ENCODE measurements at regions not wholly inside any gene's neighbourhood (a gene's known extent, or its start where the extent isn't known, plus 50 kb on each side); places are given as distances from the start of the nearest gene placed in this dataset.
"Not testable (repeated sequence)": the region's sequence is repeated elsewhere in the genome, so short reads cannot be mapped to it uniquely, and the experiment has no call there.

DNA sequence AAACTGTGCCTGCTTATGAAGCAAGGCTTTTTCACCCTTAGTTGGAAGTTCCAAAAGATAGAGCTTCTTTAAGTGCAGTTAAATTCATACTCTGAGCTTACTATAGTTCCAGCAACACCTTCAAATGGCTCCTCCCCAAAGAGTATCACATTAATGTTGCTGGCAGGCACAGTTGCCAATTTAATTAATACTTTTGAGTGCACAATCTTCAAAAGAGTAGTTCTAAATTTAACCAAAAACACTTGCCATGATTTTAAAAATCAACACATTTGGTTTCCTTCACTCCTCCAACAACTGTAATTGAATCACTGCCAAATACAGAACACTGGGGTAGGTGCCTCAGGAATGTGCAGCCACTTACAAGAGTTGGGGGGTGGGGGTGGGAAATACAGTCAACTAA lies 150.6 kb upstream of the UBE2E3 start:
- no peak for DNase-seq
- TF ChIP-seq, protein P1, sequence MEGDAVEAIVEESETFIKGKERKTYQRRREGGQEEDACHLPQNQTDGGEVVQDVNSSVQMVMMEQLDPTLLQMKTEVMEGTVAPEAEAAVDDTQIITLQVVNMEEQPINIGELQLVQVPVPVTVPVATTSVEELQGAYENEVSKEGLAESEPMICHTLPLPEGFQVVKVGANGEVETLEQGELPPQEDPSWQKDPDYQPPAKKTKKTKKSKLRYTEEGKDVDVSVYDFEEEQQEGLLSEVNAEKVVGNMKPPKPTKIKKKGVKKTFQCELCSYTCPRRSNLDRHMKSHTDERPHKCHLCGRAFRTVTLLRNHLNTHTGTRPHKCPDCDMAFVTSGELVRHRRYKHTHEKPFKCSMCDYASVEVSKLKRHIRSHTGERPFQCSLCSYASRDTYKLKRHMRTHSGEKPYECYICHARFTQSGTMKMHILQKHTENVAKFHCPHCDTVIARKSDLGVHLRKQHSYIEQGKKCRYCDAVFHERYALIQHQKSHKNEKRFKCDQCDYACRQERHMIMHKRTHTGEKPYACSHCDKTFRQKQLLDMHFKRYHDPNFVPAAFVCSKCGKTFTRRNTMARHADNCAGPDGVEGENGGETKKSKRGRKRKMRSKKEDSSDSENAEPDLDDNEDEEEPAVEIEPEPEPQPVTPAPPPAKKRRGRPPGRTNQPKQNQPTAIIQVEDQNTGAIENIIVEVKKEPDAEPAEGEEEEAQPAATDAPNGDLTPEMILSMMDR (IDR thresholded peaks at IDR 0.05), result no peak
- H3K36me3 ChIP-seq, result no peaks in the 10 kb centered on the region
- no peak overlapping the region for H3K4me3 ChIP-seq
- H3K4me1 ChIP-seq, result no peaks in the 10 kb centered on the region
- H3K27me3 ChIP-seq, result no peaks in the 10 kb centered on the region
- H3K9me3 ChIP-seq, result no peaks in the 10 kb centered on the region
- ATAC-seq, result no peak
- H3K27ac ChIP-seq, result no peak overlapping the region
- intact Hi-C loops (cut with DNase I), result no loop called here

DNA sequence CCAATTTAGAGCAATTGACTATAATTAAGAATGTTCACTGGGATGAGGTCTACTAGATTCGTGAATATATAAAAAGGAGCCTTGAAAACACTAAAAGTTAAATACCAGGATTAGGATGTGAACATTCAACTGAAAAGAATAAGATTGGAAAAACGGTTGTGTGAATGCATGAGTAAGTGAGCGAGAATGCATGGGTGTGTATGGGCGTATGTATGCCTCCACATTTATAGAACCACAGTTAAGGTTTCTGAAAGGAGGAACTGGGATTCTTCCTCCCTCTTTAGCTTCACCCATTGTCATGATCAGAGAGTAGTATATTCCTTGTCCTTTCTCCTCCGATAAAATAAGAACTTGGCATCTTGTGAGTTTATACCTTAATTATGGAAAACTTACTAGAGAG lies 151.1 kb upstream of the UBE2E3 start:
- Histone ChIP-seq H3K4me3 (no peak overlapping the region), H3K9me3 (no peaks in the 10 kb centered on the region), H3K27me3 (no peaks in the 10 kb centered on the region), H3K36me3 (no peaks in the 10 kb centered on the region), H3K4me1 (no peaks in the 10 kb centered on the region), H3K27ac (no peak overlapping the region)
- TF ChIP-seq, protein P1 (IDR thresholded peaks at IDR 0.05), result no peak
- DNase-seq (no peak), ATAC-seq (no peak)
- intact Hi-C loops (cut with DNase I), result no loop called here

DNA sequence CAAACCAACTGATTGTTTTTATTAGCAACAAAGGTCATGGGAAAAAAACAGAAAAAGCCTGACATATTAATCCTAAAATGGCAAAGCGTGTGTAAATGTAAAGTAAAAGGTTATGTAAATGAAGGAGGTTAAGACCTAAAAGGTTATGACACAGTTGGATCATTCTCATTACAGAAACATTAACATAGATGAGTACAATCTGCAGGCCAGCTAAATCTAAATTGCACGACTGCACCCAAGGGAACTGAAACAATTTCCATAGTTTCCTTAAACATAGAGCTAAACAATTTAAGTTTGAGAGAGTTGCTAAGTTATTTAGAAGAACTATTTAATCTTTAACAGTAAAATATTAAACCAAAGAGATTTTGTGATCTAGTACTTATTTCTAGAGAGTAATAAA lies 151.6 kb upstream of the UBE2E3 start:
- intact Hi-C loops (cut with DNase I), result no loop called here
- Histone ChIP-seq H3K9me3 (no peaks in the 10 kb centered on the region), H3K27me3 (no peaks in the 10 kb centered on the region), H3K27ac (no peak overlapping the region), H3K4me1 (no peaks in the 10 kb centered on the region), H3K36me3 (no peaks in the 10 kb centered on the region), H3K4me3 (no peak overlapping the region)
- DNase-seq (no peak), ATAC-seq (no peak)
- TF ChIP-seq, protein P1 (IDR thresholded peaks at IDR 0.05), result no peak

DNA sequence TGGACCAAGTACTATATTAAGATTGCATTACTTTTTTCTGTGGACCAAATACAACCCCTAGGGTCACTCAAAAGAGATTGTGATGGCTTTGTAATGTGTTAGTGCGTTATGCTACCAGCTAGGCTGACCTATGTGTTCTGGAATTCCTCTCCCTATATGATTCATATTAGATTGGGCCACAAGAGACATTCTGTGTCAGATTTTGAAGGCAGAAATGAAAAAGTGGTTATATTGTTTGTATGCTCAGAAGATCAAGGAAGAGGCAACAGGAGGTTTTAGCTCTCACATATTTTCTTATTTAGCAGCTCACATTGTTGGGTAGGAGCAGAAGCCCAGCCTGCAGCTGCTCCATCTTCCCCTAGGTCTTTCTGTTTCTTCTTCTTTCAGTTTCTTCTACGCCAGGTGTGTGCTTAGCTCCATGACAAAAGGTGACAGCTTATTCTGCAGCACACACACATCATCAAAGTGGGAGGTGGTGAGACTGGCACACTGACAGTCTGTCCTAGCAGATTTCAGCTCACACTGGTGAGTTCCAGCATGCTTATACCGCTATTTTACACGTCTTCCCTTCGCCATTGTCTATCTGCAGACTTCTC lies 156.8 kb upstream of the UBE2E3 start:
- no peak overlapping the region for H3K4me3 ChIP-seq
- TF ChIP-seq, protein P1 (IDR thresholded peaks at IDR 0.05), result no peak
- intact Hi-C loops (cut with DNase I), result no loop called here
- no peak overlapping the region for H3K27ac ChIP-seq
- no peaks in the 10 kb centered on the region for H3K4me1 ChIP-seq
- no peaks in the 10 kb centered on the region for H3K36me3 ChIP-seq
- DNase-seq (no peak), ATAC-seq (no peak)
- no peaks in the 10 kb centered on the region for H3K27me3 ChIP-seq
- H3K9me3 ChIP-seq, result no peaks in the 10 kb centered on the region

DNA sequence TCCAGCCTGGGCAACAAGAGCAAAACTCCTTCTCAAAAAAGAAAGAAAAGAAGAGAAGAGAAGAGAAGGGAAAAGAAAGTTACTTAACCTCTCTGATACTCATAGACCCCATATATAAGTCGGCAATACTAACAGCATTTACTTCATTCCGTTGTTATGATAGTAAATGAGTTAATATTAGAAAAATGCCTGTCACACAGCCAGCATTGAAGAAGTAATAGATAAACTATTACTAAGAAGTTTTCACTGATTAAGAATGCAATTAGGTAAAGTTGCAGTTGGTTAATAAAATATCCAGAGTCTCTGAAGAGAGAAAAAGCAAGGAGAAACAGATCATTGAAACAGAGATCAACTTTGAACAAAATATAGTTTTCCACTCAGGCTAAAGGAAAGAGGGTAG lies 161.3 kb upstream of the UBE2E3 start:
- Histone ChIP-seq H3K4me1 (no peaks in the 10 kb centered on the region), H3K27ac (no peak overlapping the region), H3K9me3 (no peaks in the 10 kb centered on the region), H3K4me3 (no peak overlapping the region), H3K36me3 (no peaks in the 10 kb centered on the region), H3K27me3 (no peaks in the 10 kb centered on the region)
- DNase-seq (no peak), ATAC-seq (no peak)
- TF ChIP-seq, protein P1 (IDR thresholded peaks at IDR 0.05), result no peak
- intact Hi-C loops (cut with DNase I), result no loop called here

DNA sequence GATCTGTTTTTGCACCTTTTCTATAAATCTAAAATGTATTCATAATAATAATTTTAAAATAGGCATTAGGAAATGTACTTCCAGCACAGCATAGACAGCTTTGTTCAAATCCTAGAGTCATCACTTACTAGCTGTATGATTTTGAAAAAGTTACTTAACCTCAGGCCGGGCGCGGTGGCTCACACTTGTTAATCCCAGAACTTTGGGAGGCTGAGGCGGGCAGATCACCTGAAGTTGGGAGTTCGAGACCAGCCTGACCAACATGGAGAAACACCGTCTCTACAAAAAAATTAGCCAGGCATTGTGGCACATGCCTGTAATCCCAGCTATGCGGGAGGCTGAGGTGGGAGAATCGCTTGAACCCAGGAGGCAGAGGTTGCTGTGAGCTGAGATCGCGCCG lies 161.7 kb upstream of the UBE2E3 start:
- ATAC-seq; DNase-seq; intact Hi-C loops (cut with DNase I); H3K4me3 ChIP-seq; H3K27me3 ChIP-seq; H3K9me3 ChIP-seq; H3K4me1 ChIP-seq; H3K27ac ChIP-seq; H3K36me3 ChIP-seq: not testable (repeated sequence)
